GM23338 (cell line): ENCODE measurements at regions not wholly inside any gene's neighbourhood (a gene's known extent, or its start where the extent isn't known, plus 50 kb on each side); places are given as distances from the start of the nearest gene placed in this dataset.

Source experiments
- ATAC-seq: fragments of 200-7000 bp; cut with Tn5 transposase; 3 replicates; pipeline ENCODE4 v1.9.1; 2020
- DNase-seq: peaks from one replicate; pipeline ENCODE4 v3.0.0-alpha.2; 2015; ENCODE audit warnings: low spot score
- H2AFZ ChIP-seq: fragments of 200-600 bp; sonication (generic); 2 replicates; pipeline ENCODE4 v1.8.0; 2016; ENCODE audit warnings: antibody characterized with exemption, mild to moderate bottlenecking, moderate library complexity
- H3F3A ChIP-seq: fragments of 200-600 bp; sonication (generic); replicated peaks from 2 replicates; pipeline ENCODE4 v1.8.0; 2017; ENCODE audit warnings: antibody characterized with exemption, mixed run types, low read depth
- H3K27ac ChIP-seq: fragments of 200-600 bp; sonication (generic); 2 replicates; pipeline ENCODE4 v1.6.1; 2016; ENCODE audit warnings: low read depth
- H3K27me3 ChIP-seq: fragments of 200-600 bp; sonication (generic); 2 replicates; pipeline ENCODE4 v1.8.0; 2016; ENCODE audit warnings: mild to moderate bottlenecking, mixed run types, moderate library complexity; ENCODE audit not compliant: insufficient read depth
- H3K36me3 ChIP-seq: fragments of 200-600 bp; sonication (generic); 2 replicates; pipeline ENCODE4 v1.8.0; 2016; ENCODE audit warnings: mild to moderate bottlenecking; ENCODE audit not compliant: insufficient read depth
- H3K4me1 ChIP-seq: fragments of 200-600 bp; sonication (generic); 2 replicates; pipeline ENCODE4 v1.8.0; 2016; ENCODE audit warnings: mild to moderate bottlenecking, moderate library complexity; ENCODE audit not compliant: insufficient read depth
- H3K4me2 ChIP-seq: fragments of 200-600 bp; sonication (generic); 2 replicates; pipeline ENCODE4 v1.7.1; 2017; ENCODE audit warnings: mixed run types
- H3K4me3 ChIP-seq: fragments of 200-600 bp; sonication (generic); 2 replicates; pipeline ENCODE4 v1.6.1; 2016; ENCODE audit warnings: mixed run types
- H3K79me2 ChIP-seq: fragments of 200-600 bp; sonication (generic); replicated peaks from 2 replicates; pipeline ENCODE4 v1.8.0; 2017; ENCODE audit warnings: mild to moderate bottlenecking; ENCODE audit not compliant: insufficient read depth
- H3K9me2 ChIP-seq: fragments of 200-600 bp; sonication (generic); 2 replicates; pipeline ENCODE4 v1.8.0; 2017; ENCODE audit not compliant: insufficient read depth
- H4K20me1 ChIP-seq: fragments of 200-600 bp; sonication (generic); replicated peaks from 2 replicates; pipeline ENCODE4 v1.8.0; 2017; ENCODE audit warnings: mild to moderate bottlenecking; ENCODE audit not compliant: insufficient read depth
- H3K27ac Mint-ChIP-seq: 2 replicates; pipeline ENCODE4 v1.8.0; 2020; ENCODE audit warnings: inconsistent platforms, mild to moderate bottlenecking, moderate library complexity, mixed read lengths
- H3K27me3 Mint-ChIP-seq: 3 replicates; pipeline ENCODE4 v1.8.0; 2022; ENCODE audit warnings: low read depth, mild to moderate bottlenecking, moderate library complexity, mixed read lengths, inconsistent platforms; ENCODE audit not compliant: insufficient read depth, poor library complexity
- H3K36me3 Mint-ChIP-seq: 3 replicates; pipeline ENCODE4 v1.8.0; 2021; ENCODE audit warnings: low read depth, mild to moderate bottlenecking, inconsistent platforms, moderate library complexity, mixed read lengths
- H3K4me1 Mint-ChIP-seq: 3 replicates; pipeline ENCODE4 v1.8.0; 2020; ENCODE audit warnings: mild to moderate bottlenecking, inconsistent platforms, mixed read lengths
- H3K4me3 Mint-ChIP-seq: 3 replicates; pipeline ENCODE4 v1.8.0; 2021; ENCODE audit warnings: moderate library complexity, mild to moderate bottlenecking, inconsistent platforms, mixed read lengths
- H3K9me3 Mint-ChIP-seq: 3 replicates; pipeline ENCODE4 v1.8.0; 2020; ENCODE audit warnings: moderate library complexity, mild to moderate bottlenecking, inconsistent platforms, mixed read lengths
- CREB1 ChIP-seq: fragments of 250-450 bp; sonication (Bioruptor Pico); IDR thresholded peaks from 2 replicates; pipeline ENCODE4 v1.5.0; 2020; ENCODE audit warnings: low read depth, mild to moderate bottlenecking, moderate library complexity
- EZH2 ChIP-seq: fragments of 200-600 bp; sonication (generic); IDR thresholded peaks from one replicate; pipeline ENCODE4 v1.8.0; 2017; ENCODE audit warnings: antibody characterized with exemption, mild to moderate bottlenecking, low read depth; ENCODE audit not compliant: unreplicated experiment
- EZH2phosphoT487 ChIP-seq: fragments of 200-600 bp; sonication (generic); IDR thresholded peaks from one replicate; pipeline ENCODE4 v1.8.1; 2018; ENCODE audit warnings: antibody characterized with exemption; ENCODE audit not compliant: unreplicated experiment
- JUNB ChIP-seq: IDR thresholded peaks from one replicate; pipeline ENCODE4 v1.6.1; 2016; ENCODE audit warnings: antibody characterized with exemption; ENCODE audit not compliant: unreplicated experiment
- NANOG ChIP-seq: IDR thresholded peaks from 2 replicates; pipeline ENCODE4 v1.6.1; 2016; ENCODE audit warnings: antibody characterized with exemption, borderline replicate concordance
- POLR2AphosphoS5 ChIP-seq: IDR thresholded peaks from 2 replicates; pipeline ENCODE4 v1.6.1; 2016; ENCODE audit warnings: antibody characterized with exemption, low read depth
- REST ChIP-seq: IDR thresholded peaks from one replicate; pipeline ENCODE4 v1.6.1; 2018; ENCODE audit warnings: antibody characterized with exemption; ENCODE audit not compliant: unreplicated experiment
- STAT1 ChIP-seq: IDR thresholded peaks from one replicate; pipeline ENCODE4 v1.6.1; 2016; ENCODE audit warnings: antibody characterized with exemption; ENCODE audit not compliant: unreplicated experiment
- ZNF114 ChIP-seq: fragments of 250-450 bp; sonication (Bioruptor Pico); IDR thresholded peaks from 2 replicates; pipeline ENCODE4 v1.5.0; 2020; ENCODE audit warnings: mild to moderate bottlenecking, moderate library complexity
- ZNF331 ChIP-seq: fragments of 250-450 bp; sonication (Bioruptor Pico); IDR thresholded peaks from 2 replicates; pipeline ENCODE4 v1.5.0; 2020; ENCODE audit warnings: low read depth, mild to moderate bottlenecking, moderate library complexity
- ZNF462 ChIP-seq: fragments of 250-450 bp; sonication (Bioruptor Pico); IDR thresholded peaks from 2 replicates; pipeline ENCODE4 v1.5.0; 2020; ENCODE audit warnings: mild to moderate bottlenecking, moderate library complexity
- TF ChIP-seq, protein P1 (sequence below), 2 experiments: fragments of 200-600 bp in 1 of 2; sonication (generic) in 1 of 2; conservative IDR thresholded peaks; 2 replicates each; pipeline versions ENCODE4 v1.5.1 to v1.6.1; 2016 to 2017; ENCODE audit warnings: antibody characterized with exemption in 2 of 2, low read depth in 2 of 2, mild to moderate bottlenecking in 2 of 2, moderate library complexity in 1 of 2
- TF ChIP-seq, protein P2 (sequence below): IDR thresholded peaks from 2 replicates; pipeline ENCODE4 v1.6.1; 2016; ENCODE audit warnings: antibody characterized with exemption

GRCh38 chr3:182116386-182116785, 404.7 kb downstream of the SOX2 start:
- Histone ChIP-seq H3K4me1 (no peaks in the 10 kb centered on the region; the same call in 1 of the 2 replicates), H3K79me2 (no peaks in the 10 kb centered on the region), H3K27ac (no peak overlapping the region), H3K27me3 (peaks cover 16% of the 10 kb centered on the region), H3K9me2 (peaks cover 30% of the 10 kb centered on the region), H3K36me3 (no peaks in the 10 kb centered on the region), H4K20me1 (no peaks in the 10 kb centered on the region), H3K4me3 (no peak overlapping the region), H3F3A (no peaks in the 10 kb centered on the region), H2AFZ (no peak overlapping the region), H3K4me2 (no peak overlapping the region)
- ATAC-seq (no peak), DNase-seq (no peak)
- TF ChIP-seq EZH2 (no peak), CREB1 (CRISPR knock-in tag) (no peak), JUNB (no peak), ZNF462 (no peak), REST (no peak), NANOG (no peak), STAT1 (no peak), POLR2AphosphoS5 (no peak), ZNF331 (CRISPR knock-in tag) (no peak), EZH2phosphoT487 (no peak), ZNF114 (no peak)
- TF ChIP-seq, protein P1, sequence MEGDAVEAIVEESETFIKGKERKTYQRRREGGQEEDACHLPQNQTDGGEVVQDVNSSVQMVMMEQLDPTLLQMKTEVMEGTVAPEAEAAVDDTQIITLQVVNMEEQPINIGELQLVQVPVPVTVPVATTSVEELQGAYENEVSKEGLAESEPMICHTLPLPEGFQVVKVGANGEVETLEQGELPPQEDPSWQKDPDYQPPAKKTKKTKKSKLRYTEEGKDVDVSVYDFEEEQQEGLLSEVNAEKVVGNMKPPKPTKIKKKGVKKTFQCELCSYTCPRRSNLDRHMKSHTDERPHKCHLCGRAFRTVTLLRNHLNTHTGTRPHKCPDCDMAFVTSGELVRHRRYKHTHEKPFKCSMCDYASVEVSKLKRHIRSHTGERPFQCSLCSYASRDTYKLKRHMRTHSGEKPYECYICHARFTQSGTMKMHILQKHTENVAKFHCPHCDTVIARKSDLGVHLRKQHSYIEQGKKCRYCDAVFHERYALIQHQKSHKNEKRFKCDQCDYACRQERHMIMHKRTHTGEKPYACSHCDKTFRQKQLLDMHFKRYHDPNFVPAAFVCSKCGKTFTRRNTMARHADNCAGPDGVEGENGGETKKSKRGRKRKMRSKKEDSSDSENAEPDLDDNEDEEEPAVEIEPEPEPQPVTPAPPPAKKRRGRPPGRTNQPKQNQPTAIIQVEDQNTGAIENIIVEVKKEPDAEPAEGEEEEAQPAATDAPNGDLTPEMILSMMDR (conservative IDR thresholded peaks at IDR 0.05; ENCODE audit: low read depth in 2 of 2) = no peak
- TF ChIP-seq, protein P2, sequence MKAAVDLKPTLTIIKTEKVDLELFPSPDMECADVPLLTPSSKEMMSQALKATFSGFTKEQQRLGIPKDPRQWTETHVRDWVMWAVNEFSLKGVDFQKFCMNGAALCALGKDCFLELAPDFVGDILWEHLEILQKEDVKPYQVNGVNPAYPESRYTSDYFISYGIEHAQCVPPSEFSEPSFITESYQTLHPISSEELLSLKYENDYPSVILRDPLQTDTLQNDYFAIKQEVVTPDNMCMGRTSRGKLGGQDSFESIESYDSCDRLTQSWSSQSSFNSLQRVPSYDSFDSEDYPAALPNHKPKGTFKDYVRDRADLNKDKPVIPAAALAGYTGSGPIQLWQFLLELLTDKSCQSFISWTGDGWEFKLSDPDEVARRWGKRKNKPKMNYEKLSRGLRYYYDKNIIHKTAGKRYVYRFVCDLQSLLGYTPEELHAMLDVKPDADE = no peak
- Mint-ChIP-seq H3K4me3 (no peak overlapping the region), H3K4me1 (peaks cover 8% of the 10 kb centered on the region), H3K9me3 (no peaks in the 10 kb centered on the region), H3K36me3 (no peaks in the 10 kb centered on the region), H3K27ac (no peak overlapping the region), H3K27me3 (peaks cover 15% of the 10 kb centered on the region)
